ENCODE measurements at regions not wholly inside any gene's neighbourhood (a gene's known extent, or its start where the extent isn't known, plus 50 kb on each side); places are given as distances from the start of the nearest gene placed in this dataset.
"Not testable (repeated sequence)": the region's sequence is repeated elsewhere in the genome, so short reads cannot be mapped to it uniquely, and the experiment has no call there.

- intact Hi-C loops (cut with DNase I) = loop anchor here (10.0 kb wide), 1 partner anchor 281 kb away; no protein-coding TSS in a partner anchor
- Histone ChIP-seq H3K27me3 (no peaks in the 10 kb centered on the region), H3K27ac (no peak overlapping the region), H3K4me3 (no peak overlapping the region), H3K36me3 (no peaks in the 10 kb centered on the region), H3K4me1 (no peaks in the 10 kb centered on the region), H3K9me3 (no peaks in the 10 kb centered on the region)
- DNase-seq (ENCODE audit: low spot score in 2 of 2) = no peak
- peak; percentile 24 to 71 (median 50) for TF ChIP-seq CTCF (IDR thresholded peaks at IDR 0.05)
Measured at GRCh38 chr2:88874063-88874657, 182.7 kb downstream of the RPIA start.

- intact Hi-C loops (cut with DNase I) = loop anchor here (10.0 kb wide), 1 partner anchor 279 kb away; no protein-coding TSS in a partner anchor
- Histone ChIP-seq H3K4me3 (no peak overlapping the region), H3K27me3 (no peaks in the 10 kb centered on the region), H3K36me3 (no peaks in the 10 kb centered on the region), H3K4me1 (no peaks in the 10 kb centered on the region), H3K9me3 (no peaks in the 10 kb centered on the region), H3K27ac (no peak overlapping the region)
- no peak for TF ChIP-seq CTCF (IDR thresholded peaks at IDR 0.05)
- DNase-seq (ENCODE audit: low spot score in 2 of 2) = no peak
Measured at GRCh38 chr2:88875736-88876135, 184.3 kb downstream of the RPIA start.

- peak; percentile 36 to 74 (median 73) for TF ChIP-seq CTCF (IDR thresholded peaks at IDR 0.05)
- no peak overlapping the region for H3K27ac ChIP-seq
- intact Hi-C loops (cut with DNase I) = no loop called here
- H3K27me3 ChIP-seq = no peaks in the 10 kb centered on the region
- H3K4me1 ChIP-seq = no peaks in the 10 kb centered on the region
- DNase-seq (ENCODE audit: low spot score in 2 of 2) = no peak
- peak overlapping the region in 1 of 2 donors; percentile 8 for H3K4me3 ChIP-seq
- no peaks in the 10 kb centered on the region for H3K9me3 ChIP-seq
- H3K36me3 ChIP-seq = no peaks in the 10 kb centered on the region
Measured at GRCh38 chr2:88880441-88880953, 189.0 kb downstream of the RPIA start.

- intact Hi-C loops (cut with DNase I) = no loop called here
- H3K9me3 ChIP-seq = no peaks in the 10 kb centered on the region
- H3K36me3 ChIP-seq = no peaks in the 10 kb centered on the region
- H3K27ac ChIP-seq = no peak overlapping the region
- H3K4me3 ChIP-seq = no peak overlapping the region
- no peaks in the 10 kb centered on the region for H3K4me1 ChIP-seq
- H3K27me3 ChIP-seq = no peaks in the 10 kb centered on the region
- no peak for TF ChIP-seq CTCF (IDR thresholded peaks at IDR 0.05)
- no peak for DNase-seq (ENCODE audit: low spot score in 2 of 2)
Measured at GRCh38 chr2:88885275-88885674, 193.8 kb downstream of the RPIA start.

- no peak for TF ChIP-seq CTCF (IDR thresholded peaks at IDR 0.05)
- no peak overlapping the region for H3K27ac ChIP-seq
- intact Hi-C loops (cut with DNase I) = no loop called here
- no peak for DNase-seq (ENCODE audit: low spot score in 2 of 2)
- no peaks in the 10 kb centered on the region for H3K4me1 ChIP-seq
- H3K9me3 ChIP-seq = no peaks in the 10 kb centered on the region
- H3K27me3 ChIP-seq = no peaks in the 10 kb centered on the region
- H3K4me3 ChIP-seq = no peak overlapping the region
- H3K36me3 ChIP-seq = no peaks in the 10 kb centered on the region
Measured at GRCh38 chr2:88885679-88886416, 194.4 kb downstream of the RPIA start.

- H3K4me3 ChIP-seq; H3K36me3 ChIP-seq; H3K27me3 ChIP-seq; H3K4me1 ChIP-seq; H3K9me3 ChIP-seq; intact Hi-C loops (cut with DNase I); H3K27ac ChIP-seq; DNase-seq (ENCODE audit: low spot score in 2 of 2): not testable (repeated sequence)
Measured at GRCh38 chr2:88887466-88887865, 196.0 kb downstream of the RPIA start.

Measured in ascending aorta (tissue), 2 donors.